NCI-H2107 treated with DMSO at 0.1 percent for 48 hours (cell line): ENCODE measurements at regions not wholly inside any gene's neighbourhood (a gene's known extent, or its start where the extent isn't known, plus 50 kb on each side); places are given as distances from the start of the nearest gene placed in this dataset.
"Not testable (repeated sequence)": the region's sequence is repeated elsewhere in the genome, so short reads cannot be mapped to it uniquely, and the experiment has no call there.

Experiments used
- DNase-seq: peaks from one replicate; lab custom pipeline; 2025; ENCODE audit not compliant: unreplicated experiment; lab: John Stamatoyannopoulos, UW

GRCh38 chr14:82879949-82880535 lies 1346.4 kb upstream of the SEL1L start:
- no peak for DNase-seq

- DNase-seq: no peak
These were observed 1353.0 kb upstream of the SEL1L start for GRCh38 chr14:82886670-82887069.

GRCh38 chr14:82889701-82890100 lies 1356.0 kb upstream of the SEL1L start:
- DNase-seq: no peak

- DNase-seq: no peak
These were observed 1362.8 kb upstream of the SEL1L start for GRCh38 chr14:82896476-82896875.

- DNase-seq: no peak
These were observed 1364.0 kb upstream of the SEL1L start for GRCh38 chr14:82897469-82898308.

GRCh38 chr14:82905762-82906161 lies 1372.1 kb upstream of the SEL1L start:
- peak; percentile 92 for DNase-seq

- no peak for DNase-seq
These were observed 1378.3 kb upstream of the SEL1L start for GRCh38 chr14:82911930-82912329.

- DNase-seq: no peak
These were observed 1379.7 kb upstream of the SEL1L start for GRCh38 chr14:82913396-82913795.

GRCh38 chr14:82915381-82915780 lies 1381.7 kb upstream of the SEL1L start:
- no peak for DNase-seq

- DNase-seq: no peak
These were observed 1402.0 kb upstream of the SEL1L start for GRCh38 chr14:82935691-82936090.

GRCh38 chr14:82951171-82951570 lies 1417.5 kb upstream of the SEL1L start:
- DNase-seq: no peak

GRCh38 chr14:82963756-82964155 lies 1430.1 kb upstream of the SEL1L start:
- DNase-seq: no peak

GRCh38 chr14:82987502-82988124 lies 1454.0 kb upstream of the SEL1L start:
- no peak for DNase-seq

- not testable (repeated sequence) for DNase-seq
These were observed 1460.9 kb upstream of the SEL1L start for GRCh38 chr14:82994547-82994946.

GRCh38 chr14:82999802-83000201 lies 1466.1 kb upstream of the SEL1L start:
- DNase-seq: no peak

- no peak for DNase-seq
These were observed 1470.9 kb upstream of the SEL1L start for GRCh38 chr14:83004456-83005006.

GRCh38 chr14:83006121-83006670 lies 1472.5 kb upstream of the SEL1L start:
- peak; percentile 39 for DNase-seq

- DNase-seq: not testable (repeated sequence)
These were observed 1473.4 kb upstream of the SEL1L start for GRCh38 chr14:83007052-83007451.

- DNase-seq: no peak
These were observed 1474.1 kb upstream of the SEL1L start for GRCh38 chr14:83007641-83008225.

- DNase-seq: no peak
These were observed 1483.6 kb upstream of the SEL1L start for GRCh38 chr14:83017296-83017695.

- no peak for DNase-seq
These were observed 1486.2 kb upstream of the SEL1L start for GRCh38 chr14:83019744-83020414.
